NB4 (cell line): ENCODE measurements at regions not wholly inside any gene's neighbourhood (a gene's known extent, or its start where the extent isn't known, plus 50 kb on each side); places are given as distances from the start of the nearest gene placed in this dataset.

ENCODE experiments used
- DNase-seq: peaks from one replicate; pipeline ENCODE4 v3.0.0; 2010; ENCODE audit warnings: low read depth
- H3K4me3 ChIP-seq: one replicate; pipeline ENCODE4 v1.5.1; 2011; ENCODE audit warnings: mild to moderate bottlenecking, low read depth, low read length, moderate library complexity
- CTCF ChIP-seq: IDR thresholded peaks from one replicate; pipeline ENCODE4 v1.5.1; 2012; ENCODE audit warnings: low read depth, low read length
- MAX ChIP-seq: IDR thresholded peaks from 2 replicates; pipeline ENCODE4 v1.6.1; 2011; ENCODE audit warnings: low read depth, low read length
- MYC ChIP-seq: IDR thresholded peaks from 2 replicates; pipeline ENCODE4 v1.6.1; 2011; ENCODE audit warnings: low read depth, low read length
- POLR2A ChIP-seq: IDR thresholded peaks from 2 replicates; pipeline ENCODE4 v1.6.1; 2011; ENCODE audit warnings: mild to moderate bottlenecking; ENCODE audit not compliant: insufficient read length; ENCODE audit errors: extremely low read depth

GRCh38 chr13:61187471-61187870, 228.2 kb downstream of the PCDH20 start:
- DNase-seq, result no peak
- no peak for TF ChIP-seq CTCF
- TF ChIP-seq MYC, result no peak
- no peak overlapping the region for H3K4me3 ChIP-seq

- no peak overlapping the region for H3K4me3 ChIP-seq
- no peak for TF ChIP-seq MYC
- no peak for TF ChIP-seq MAX
- no peak for TF ChIP-seq POLR2A
- TF ChIP-seq CTCF, result no peak
- DNase-seq, result no peak
Measured at GRCh38 chr13:61183670-61184069, 232.0 kb downstream of the PCDH20 start.

- no peak for TF ChIP-seq POLR2A
- no peak for TF ChIP-seq MYC
- no peak for TF ChIP-seq MAX
- TF ChIP-seq CTCF, result no peak
- H3K4me3 ChIP-seq, result no peak overlapping the region
- DNase-seq, result no peak
Measured at GRCh38 chr13:61180234-61180633, 235.4 kb downstream of the PCDH20 start.

GRCh38 chr13:61179741-61180140, 235.9 kb downstream of the PCDH20 start:
- no peak overlapping the region for H3K4me3 ChIP-seq
- no peak for DNase-seq
- TF ChIP-seq MAX (no peak), MYC (no peak), POLR2A (no peak), CTCF (no peak)

- no peak for DNase-seq
- no peak for TF ChIP-seq POLR2A
- TF ChIP-seq MYC, result no peak
- TF ChIP-seq CTCF, result no peak
- TF ChIP-seq MAX, result no peak
- H3K4me3 ChIP-seq, result no peak overlapping the region
Measured at GRCh38 chr13:61170856-61171255, 244.8 kb downstream of the PCDH20 start.

- DNase-seq, result no peak
- TF ChIP-seq MYC (no peak), CTCF (no peak), POLR2A (no peak), MAX (no peak)
- H3K4me3 ChIP-seq, result no peak overlapping the region
Measured at GRCh38 chr13:61162636-61163035, 253.0 kb downstream of the PCDH20 start.
